ENCODE measurements at regions not wholly inside any gene's neighbourhood (a gene's known extent, or its start where the extent isn't known, plus 50 kb on each side); places are given as distances from the start of the nearest gene placed in this dataset.

GRCh38 chr3:153003441-153003840 is 158.6 kb upstream of the RAP2B start:
- TF ChIP-seq CTCF (IDR thresholded peaks at IDR 0.05) = no peak
- TF ChIP-seq POLR2A (IDR thresholded peaks at IDR 0.05) = no peak
- no peak for DNase-seq
- Histone ChIP-seq H3K4me1 (peaks cover 0 to 15% (median 0%) of the 10 kb centered on the region in 3 donors), H3K9me3 (no peaks in the 10 kb centered on the region), H3K27me3 (no peaks in the 10 kb centered on the region), H3K36me3 (no peaks in the 10 kb centered on the region), H3K27ac (no peak overlapping the region), H3K4me3 (no peak overlapping the region)
- intact Hi-C loops (cut with DNase I) = no loop called here
- 85 to 86% methylated on average over 2 of the region's 2 CpGs for WGBS, 2 donors

- 86 to 92% methylated on average over 1 of the region's 1 CpG for WGBS, 2 donors
- Histone ChIP-seq H3K27me3 (no peaks in the 10 kb centered on the region), H3K9me3 (no peaks in the 10 kb centered on the region), H3K4me1 (peaks cover 0 to 15% (median 0%) of the 10 kb centered on the region in 3 donors), H3K4me3 (no peak overlapping the region), H3K27ac (no peak overlapping the region), H3K36me3 (no peaks in the 10 kb centered on the region)
- intact Hi-C loops (cut with DNase I) = no loop called here
- TF ChIP-seq CTCF (IDR thresholded peaks at IDR 0.05) = no peak
- TF ChIP-seq POLR2A (IDR thresholded peaks at IDR 0.05) = no peak
- no peak for DNase-seq
Measured at GRCh38 chr3:153003862-153004261, 158.2 kb upstream of the RAP2B start.

GRCh38 chr3:153008226-153008625 is 153.8 kb upstream of the RAP2B start:
- WGBS, 2 donors = 83 to 87% methylated on average over 3 of the region's 3 CpGs
- no peak overlapping the region for H3K4me3 ChIP-seq
- TF ChIP-seq CTCF (IDR thresholded peaks at IDR 0.05) (no peak), POLR2A (IDR thresholded peaks at IDR 0.05) (no peak)
- H3K4me1 ChIP-seq = no peaks in the 10 kb centered on the region
- no peak for DNase-seq
- H3K36me3 ChIP-seq = no peaks in the 10 kb centered on the region
- no peak overlapping the region for H3K27ac ChIP-seq
- intact Hi-C loops (cut with DNase I) = no loop called here
- H3K27me3 ChIP-seq = no peaks in the 10 kb centered on the region
- H3K9me3 ChIP-seq = no peaks in the 10 kb centered on the region

- intact Hi-C loops (cut with DNase I) = no loop called here
- Histone ChIP-seq H3K36me3 (no peaks in the 10 kb centered on the region), H3K27me3 (no peaks in the 10 kb centered on the region), H3K4me3 (no peak overlapping the region), H3K4me1 (peaks cover 0 to under 1% (median 0%) of the 10 kb centered on the region in 3 donors), H3K27ac (no peak overlapping the region), H3K9me3 (no peaks in the 10 kb centered on the region)
- WGBS, 2 donors = 74 to 82% methylated on average over 5 of the region's 5 CpGs
- no peak for DNase-seq
- no peak for TF ChIP-seq CTCF (IDR thresholded peaks at IDR 0.05)
- no peak for TF ChIP-seq POLR2A (IDR thresholded peaks at IDR 0.05)
Measured at GRCh38 chr3:153023896-153024295, 138.1 kb upstream of the RAP2B start.

- Histone ChIP-seq H3K27ac (no peak overlapping the region), H3K4me3 (no peak overlapping the region), H3K9me3 (no peaks in the 10 kb centered on the region), H3K4me1 (peaks cover 0 to 6% (median 0%) of the 10 kb centered on the region in 3 donors), H3K36me3 (no peaks in the 10 kb centered on the region), H3K27me3 (no peaks in the 10 kb centered on the region)
- no peak for DNase-seq
- no peak for TF ChIP-seq POLR2A (IDR thresholded peaks at IDR 0.05)
- peak; percentile 20 to 84 (median 68) for TF ChIP-seq CTCF (IDR thresholded peaks at IDR 0.05)
- intact Hi-C loops (cut with DNase I) = no loop called here
- WGBS, 2 donors = 37 to 39% methylated on average over 3 of the region's 3 CpGs
Measured at GRCh38 chr3:153026026-153026425, 136.0 kb upstream of the RAP2B start.
